ENCODE measurements at regions not wholly inside any gene's neighbourhood (a gene's known extent, or its start where the extent isn't known, plus 50 kb on each side); places are given as distances from the start of the nearest gene placed in this dataset.
"Not testable (repeated sequence)": the region's sequence is repeated elsewhere in the genome, so short reads cannot be mapped to it uniquely, and the experiment has no call there.

GRCh38 chr6:57870083-57870482, 552.7 kb downstream of the PRIM2 start:
- DNase-seq: not testable (repeated sequence)

- not testable (repeated sequence) for DNase-seq
Observed at GRCh38 chr6:57873424-57873823, 556.0 kb downstream of the PRIM2 start.

- not testable (repeated sequence) for DNase-seq
Observed at GRCh38 chr6:57876659-57877058, 559.2 kb downstream of the PRIM2 start.

GRCh38 chr6:57877729-57878128, 560.3 kb downstream of the PRIM2 start:
- not testable (repeated sequence) for DNase-seq

- DNase-seq: not testable (repeated sequence)
Observed at GRCh38 chr6:57878792-57879191, 561.4 kb downstream of the PRIM2 start.

- DNase-seq: not testable (repeated sequence)
Observed at GRCh38 chr6:57898850-57899249, 581.4 kb downstream of the PRIM2 start.

GRCh38 chr6:57900687-57901399, 583.4 kb downstream of the PRIM2 start:
- not testable (repeated sequence) for DNase-seq

- DNase-seq: not testable (repeated sequence)
Observed at GRCh38 chr6:57901445-57901844, 584.0 kb downstream of the PRIM2 start.

- DNase-seq: peak; percentile 40
Observed at GRCh38 chr6:57904356-57904755, 586.9 kb downstream of the PRIM2 start.

GRCh38 chr6:57915300-57915699, 597.9 kb downstream of the PRIM2 start:
- not testable (repeated sequence) for DNase-seq

GRCh38 chr6:57942966-57943365, 625.5 kb downstream of the PRIM2 start:
- DNase-seq: not testable (repeated sequence)

GRCh38 chr6:57946084-57946768, 628.8 kb downstream of the PRIM2 start:
- not testable (repeated sequence) for DNase-seq

- not testable (repeated sequence) for DNase-seq
Observed at GRCh38 chr6:57946769-57947091, 629.3 kb downstream of the PRIM2 start.

GRCh38 chr6:57948481-57948880, 631.1 kb downstream of the PRIM2 start:
- not testable (repeated sequence) for DNase-seq

GRCh38 chr6:57950430-57950829, 633.0 kb downstream of the PRIM2 start:
- not testable (repeated sequence) for DNase-seq

- DNase-seq: not testable (repeated sequence)
Observed at GRCh38 chr6:57966757-57967156, 649.3 kb downstream of the PRIM2 start.

GRCh38 chr6:57971956-57972355, 654.5 kb downstream of the PRIM2 start:
- DNase-seq: not testable (repeated sequence)

- no peak for DNase-seq
Observed at GRCh38 chr6:57974653-57975052, 657.2 kb downstream of the PRIM2 start.

GRCh38 chr6:57975127-57975526, 657.7 kb downstream of the PRIM2 start:
- DNase-seq: not testable (repeated sequence)

- DNase-seq: not testable (repeated sequence)
Observed at GRCh38 chr6:57976371-57976770, 658.9 kb downstream of the PRIM2 start.

- DNase-seq: not testable (repeated sequence)
Observed at GRCh38 chr6:57983603-57984002, 666.2 kb downstream of the PRIM2 start.

GRCh38 chr6:57984575-57984974, 667.1 kb downstream of the PRIM2 start:
- DNase-seq: not testable (repeated sequence)

GRCh38 chr6:57985734-57986133, 668.3 kb downstream of the PRIM2 start:
- peak; percentile 35 for DNase-seq

GRCh38 chr6:57986584-57986983, 669.2 kb downstream of the PRIM2 start:
- DNase-seq: not testable (repeated sequence)
